ENCODE measurements at regions not wholly inside any gene's neighbourhood (a gene's known extent, or its start where the extent isn't known, plus 50 kb on each side); places are given as distances from the start of the nearest gene placed in this dataset.

GRCh38 chr18:30588673-30589164 lies 453.8 kb downstream of the DSC3 start:
- no peak for TF ChIP-seq CTCF (conservative IDR thresholded peaks at IDR 0.05; ENCODE audit: low read length)
- TF ChIP-seq EZH2phosphoT487 (IDR thresholded peaks at IDR 0.05; ENCODE audit: borderline replicate concordance), result no peak
